Ovary (tissue), 7 donors: ENCODE measurements at regions not wholly inside any gene's neighbourhood (a gene's known extent, or its start where the extent isn't known, plus 50 kb on each side); places are given as distances from the start of the nearest gene placed in this dataset.

Experiments used
- DNase-seq, 5 donors: peaks; one replicate each; pipeline ENCODE4 v3.0.0-alpha.2; 2019 to 2020
- H3K27ac ChIP-seq, 2 donors: fragments of 200-600 bp; one replicate each; pipeline versions ENCODE4 v1.5.1 to v1.8.0; 2019 to 2022
- H3K27me3 ChIP-seq: fragments of 200-600 bp; one replicate; pipeline ENCODE4 v1.8.0; 2022
- H3K36me3 ChIP-seq: fragments of 200-600 bp; sonication (generic); one replicate; pipeline ENCODE4 v1.5.1; 2019
- H3K4me1 ChIP-seq: one replicate; pipeline ENCODE4 v1.8.1; 2013; ENCODE audit warnings: mild to moderate bottlenecking, moderate library complexity; ENCODE audit not compliant: insufficient read depth
- H3K4me3 ChIP-seq: fragments of 200-600 bp; sonication (generic); one replicate; pipeline ENCODE4 v1.5.1; 2017
- H3K9me3 ChIP-seq, 2 donors: fragments of 200-600 bp in 1 of 2; sonication (generic) in 1 of 2; one replicate each; pipeline versions ENCODE4 v1.5.1 to v1.8.1; 2013 to 2019; ENCODE audit warnings: mild to moderate bottlenecking in 1 of 2, moderate library complexity in 1 of 2
- EP300 ChIP-seq: sonication (generic); formaldehyde crosslinking; IDR thresholded peaks from one replicate; pipeline ENCODE4 v1.6.1; 2017; ENCODE audit warnings: antibody characterized with exemption
- POLR2A ChIP-seq: fragments of 450-650 bp; IDR thresholded peaks from one replicate; pipeline ENCODE4 v1.6.1; 2017; ENCODE audit warnings: antibody characterized with exemption, mild to moderate bottlenecking, moderate library complexity
- WGBS, 3 donors: extraction: QIAGEN DNeasy Blood & Tissue Kit in 1 of 3; methylation state at CpG; one replicate each; pipeline versions ENCODE4 v1.1.5 to v1.1.7; 2013 to 2017; 5-methylcytosine and 5-hydroxymethylcytosine counted together
- intact Hi-C, 4 donors: fragments of 100-400 bp; cut with DNase I; formaldehyde crosslinking; loops; one replicate each; pipeline versions ENCODE4 v1.11.0 to v1.15.1; 2022 to 2023
- TF ChIP-seq, protein P1 (sequence below), 3 donors: fragments of 450-650 bp in 2 of 3; fragments of 200-600 bp in 1 of 3; IDR thresholded peaks; one replicate each; pipeline versions ENCODE4 v1.5.1 to v1.8.0; 2016 to 2022; ENCODE audit warnings: antibody characterized with exemption in 3 of 3, mild to moderate bottlenecking in 1 of 3
- donor health status: DM: no; HTN: no; CAD: no; lungs with moderate emphysema.
- donor health status: DM: no; HTN: no; CAD: no.
- donor health status: Bipolar disorder and iron deficiency.
- donor health status: DM: no; HTN: no; CAD: no.
- donor health status: DM: yes; HTN: yes; CAD: no.

DNA sequence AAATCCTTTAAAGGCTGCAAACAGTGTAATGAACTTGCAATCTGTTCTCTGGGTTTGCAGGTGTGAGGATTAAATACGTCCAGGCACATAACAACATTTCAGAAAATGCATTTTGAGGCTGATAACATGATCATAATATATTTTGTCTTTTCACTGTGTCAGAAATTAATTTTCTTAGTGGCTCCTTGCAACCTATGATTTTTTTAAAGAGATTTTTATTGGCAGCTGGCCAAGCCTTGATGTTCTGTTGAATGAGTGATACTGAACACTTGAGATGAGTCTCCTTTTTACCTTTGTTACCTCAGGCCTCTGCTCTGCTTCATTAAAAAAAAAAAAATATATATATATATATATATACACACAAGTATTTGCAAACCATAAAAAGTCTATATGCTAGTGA is 68.2 kb upstream of the TENM3 start:
- Histone ChIP-seq H3K4me3 (no peak overlapping the region), H3K36me3 (no peaks in the 10 kb centered on the region), H3K27me3 (no peaks in the 10 kb centered on the region), H3K9me3 (no peaks in the 10 kb centered on the region), H3K27ac (no peak overlapping the region), H3K4me1 (no peaks in the 10 kb centered on the region)
- no peak for DNase-seq
- TF ChIP-seq, protein P1, sequence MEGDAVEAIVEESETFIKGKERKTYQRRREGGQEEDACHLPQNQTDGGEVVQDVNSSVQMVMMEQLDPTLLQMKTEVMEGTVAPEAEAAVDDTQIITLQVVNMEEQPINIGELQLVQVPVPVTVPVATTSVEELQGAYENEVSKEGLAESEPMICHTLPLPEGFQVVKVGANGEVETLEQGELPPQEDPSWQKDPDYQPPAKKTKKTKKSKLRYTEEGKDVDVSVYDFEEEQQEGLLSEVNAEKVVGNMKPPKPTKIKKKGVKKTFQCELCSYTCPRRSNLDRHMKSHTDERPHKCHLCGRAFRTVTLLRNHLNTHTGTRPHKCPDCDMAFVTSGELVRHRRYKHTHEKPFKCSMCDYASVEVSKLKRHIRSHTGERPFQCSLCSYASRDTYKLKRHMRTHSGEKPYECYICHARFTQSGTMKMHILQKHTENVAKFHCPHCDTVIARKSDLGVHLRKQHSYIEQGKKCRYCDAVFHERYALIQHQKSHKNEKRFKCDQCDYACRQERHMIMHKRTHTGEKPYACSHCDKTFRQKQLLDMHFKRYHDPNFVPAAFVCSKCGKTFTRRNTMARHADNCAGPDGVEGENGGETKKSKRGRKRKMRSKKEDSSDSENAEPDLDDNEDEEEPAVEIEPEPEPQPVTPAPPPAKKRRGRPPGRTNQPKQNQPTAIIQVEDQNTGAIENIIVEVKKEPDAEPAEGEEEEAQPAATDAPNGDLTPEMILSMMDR (IDR thresholded peaks at IDR 0.05), result no peak
- TF ChIP-seq POLR2A, result no peak
- TF ChIP-seq EP300, result no peak
- WGBS, 3 donors, result 70 to 86% (median 79%) methylated on average over 1 of the region's 1 CpG
- intact Hi-C loops, result no loop called here

DNA sequence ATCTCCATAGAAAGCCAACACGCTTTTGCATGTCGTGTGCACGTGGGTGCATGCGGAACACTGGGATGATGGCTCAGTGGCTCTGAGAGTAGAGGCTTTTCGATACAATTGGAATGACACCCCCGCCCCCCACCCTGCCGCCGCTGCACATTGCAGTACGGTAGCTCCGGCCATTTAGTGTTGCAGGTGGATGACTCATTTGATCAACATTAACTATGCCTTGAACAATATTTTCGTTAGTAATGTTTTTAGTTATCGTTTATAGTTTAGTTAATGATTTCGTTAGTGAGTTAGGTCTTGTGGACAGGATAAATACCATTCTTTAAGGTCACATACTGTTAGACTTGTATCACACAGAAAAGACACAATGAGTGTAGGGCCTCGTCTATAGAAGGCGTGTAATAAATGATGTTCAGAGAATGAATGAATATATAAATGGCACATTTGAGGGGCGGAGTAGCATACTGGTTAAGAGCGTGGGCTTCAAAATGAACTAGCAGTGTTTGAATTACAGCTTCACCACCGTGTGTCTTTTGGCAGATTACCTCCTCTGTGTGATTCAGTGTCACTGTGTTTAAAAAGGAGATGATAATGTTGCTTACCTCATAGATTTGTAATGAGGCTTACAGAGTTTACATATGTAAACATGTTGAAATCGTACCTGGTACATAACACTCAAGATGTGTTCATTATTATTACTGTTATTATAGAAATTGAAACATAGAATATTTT is 67.2 kb upstream of the TENM3 start:
- 83 to 85% (median 84%) methylated on average over 19 of the region's 19 CpGs for WGBS, 3 donors
- H3K9me3 ChIP-seq, result no peaks in the 10 kb centered on the region
- H3K36me3 ChIP-seq, result no peaks in the 10 kb centered on the region
- H3K27ac ChIP-seq, result no peak overlapping the region
- no peak overlapping the region for H3K4me3 ChIP-seq
- DNase-seq, result no peak
- intact Hi-C loops, result no loop called here
- H3K27me3 ChIP-seq, result no peaks in the 10 kb centered on the region
- no peaks in the 10 kb centered on the region for H3K4me1 ChIP-seq
- no peak for TF ChIP-seq POLR2A
- no peak for TF ChIP-seq EP300
- TF ChIP-seq, protein P1 (IDR thresholded peaks at IDR 0.05), result no peak

DNA sequence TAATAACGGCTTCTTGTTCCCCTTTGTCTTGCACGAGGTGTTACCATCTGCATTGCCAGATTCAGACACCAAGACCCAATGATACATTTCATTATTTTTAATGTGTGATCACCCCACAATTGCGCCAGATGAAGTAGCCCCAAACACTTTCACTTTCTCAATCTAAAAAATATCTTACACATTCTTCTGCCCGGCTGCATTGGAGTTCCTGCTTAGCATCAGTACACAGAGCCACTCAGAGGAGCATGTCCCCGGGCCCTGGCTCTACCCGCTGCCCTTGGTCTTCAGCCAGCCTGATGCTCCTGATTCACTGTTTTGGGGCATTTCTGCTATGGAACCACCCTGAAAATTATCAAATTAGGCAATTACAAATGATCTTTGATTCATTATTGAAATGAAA is 66.0 kb upstream of the TENM3 start:
- no peaks in the 10 kb centered on the region for H3K9me3 ChIP-seq
- H3K4me1 ChIP-seq, result no peaks in the 10 kb centered on the region
- 85 to 87% (median 86%) methylated on average over 6 of the region's 6 CpGs for WGBS, 3 donors
- no peak for DNase-seq
- no peaks in the 10 kb centered on the region for H3K27me3 ChIP-seq
- no peak overlapping the region for H3K27ac ChIP-seq
- no peaks in the 10 kb centered on the region for H3K36me3 ChIP-seq
- H3K4me3 ChIP-seq, result no peak overlapping the region
- TF ChIP-seq EP300 (no peak), POLR2A (no peak)
- TF ChIP-seq, protein P1 (IDR thresholded peaks at IDR 0.05), result no peak
- intact Hi-C loops, result no loop called here

DNA sequence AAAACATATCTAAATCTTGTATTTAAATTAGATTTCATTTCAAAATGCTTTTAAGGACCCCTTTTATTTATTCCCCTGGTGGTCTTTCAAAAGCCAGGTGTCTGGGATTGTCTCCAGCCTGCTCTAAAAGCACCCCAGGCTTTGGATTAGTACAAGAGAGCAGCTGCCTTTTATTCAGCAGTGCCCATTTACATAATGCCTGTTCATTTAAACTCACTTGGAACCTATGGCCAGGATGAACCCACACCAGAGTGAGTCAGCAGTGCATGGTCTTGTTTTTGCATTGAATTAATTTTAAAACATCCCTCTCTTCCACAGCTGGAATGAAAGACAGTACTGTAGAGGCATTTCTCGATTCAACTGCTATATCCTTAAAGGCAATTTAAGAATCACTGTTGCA is 64.1 kb upstream of the TENM3 start:
- intact Hi-C loops, result no loop called here
- WGBS, 3 donors, result 69 to 80% (median 76%) methylated on average over 1 of the region's 1 CpG
- no peaks in the 10 kb centered on the region for H3K4me1 ChIP-seq
- no peak for DNase-seq
- no peak overlapping the region for H3K4me3 ChIP-seq
- no peaks in the 10 kb centered on the region for H3K9me3 ChIP-seq
- no peak overlapping the region for H3K27ac ChIP-seq
- H3K27me3 ChIP-seq, result no peaks in the 10 kb centered on the region
- no peak for TF ChIP-seq EP300
- no peak for TF ChIP-seq POLR2A
- TF ChIP-seq, protein P1 (IDR thresholded peaks at IDR 0.05), result no peak
- no peaks in the 10 kb centered on the region for H3K36me3 ChIP-seq
